Fibroblast of peridontal ligament (primary cell): ENCODE measurements at regions not wholly inside any gene's neighbourhood (a gene's known extent, or its start where the extent isn't known, plus 50 kb on each side); places are given as distances from the start of the nearest gene placed in this dataset.
A peak's percentile ranks its signal among the peaks of the same experiment; 100 is the strongest.

Experiments used
- DNase-seq: peaks from one replicate; pipeline ENCODE4 v3.0.0-alpha.2; 2010; ENCODE audit errors: extremely low read depth

DNA sequence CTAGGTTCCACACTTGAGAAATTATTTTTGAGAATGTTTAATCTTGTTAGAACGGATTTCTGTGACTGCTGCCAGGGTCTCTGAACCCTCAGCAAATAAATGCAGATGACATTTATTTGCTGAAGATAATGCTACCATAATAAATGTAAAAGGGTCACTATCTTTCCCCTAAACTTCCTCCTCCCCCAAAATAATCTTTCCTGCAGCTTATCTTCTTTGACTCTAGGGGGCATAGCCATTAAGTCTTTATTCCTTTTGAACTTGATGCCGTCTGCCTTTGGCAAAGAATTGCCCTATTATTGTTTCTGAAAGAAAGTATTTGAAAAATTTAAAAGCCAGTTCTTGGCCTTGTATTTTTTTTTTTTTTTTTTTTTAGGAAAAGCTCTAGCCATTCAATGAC, 63.6 kb upstream of the ACSL3 start:
- peak; percentile 76 for DNase-seq

DNA sequence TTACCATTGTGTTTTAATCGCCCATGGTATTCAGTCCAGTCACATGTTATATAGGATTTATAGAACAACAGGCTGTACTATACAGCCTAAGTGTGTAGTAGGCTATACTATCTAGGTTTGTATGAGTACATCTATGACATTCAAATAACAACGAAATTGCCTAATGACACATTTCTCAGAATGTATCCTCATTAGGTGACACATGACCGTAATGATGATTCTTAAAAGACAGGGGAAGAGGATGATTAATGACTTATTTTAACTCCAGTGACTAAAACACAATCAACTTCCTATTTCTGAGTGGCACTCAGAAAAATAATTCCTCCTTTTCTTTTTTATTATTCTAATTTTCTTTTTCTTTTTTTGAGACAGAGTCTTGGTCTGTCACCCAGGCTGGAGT, 63.0 kb upstream of the ACSL3 start:
- DNase-seq: no peak

DNA sequence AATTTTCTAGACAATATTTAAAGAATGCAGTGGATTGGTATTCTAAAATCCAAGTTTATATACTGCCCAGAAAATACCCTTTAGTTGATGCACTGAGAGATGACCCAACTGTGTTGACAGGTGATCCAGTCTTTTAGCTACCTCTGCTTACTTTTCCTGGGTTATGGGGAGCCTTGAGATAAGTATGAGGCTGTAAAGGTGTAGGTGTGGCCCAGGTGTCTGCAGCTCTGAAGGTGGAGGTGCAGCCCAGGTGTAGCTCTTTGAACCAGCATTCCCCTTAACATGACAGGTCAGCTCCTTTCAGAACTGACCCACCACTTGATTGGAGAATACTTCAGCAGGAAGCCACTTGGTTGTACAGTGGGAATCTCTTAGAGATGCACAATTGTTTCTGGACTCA, 62.3 kb upstream of the ACSL3 start:
- no peak for DNase-seq

DNA sequence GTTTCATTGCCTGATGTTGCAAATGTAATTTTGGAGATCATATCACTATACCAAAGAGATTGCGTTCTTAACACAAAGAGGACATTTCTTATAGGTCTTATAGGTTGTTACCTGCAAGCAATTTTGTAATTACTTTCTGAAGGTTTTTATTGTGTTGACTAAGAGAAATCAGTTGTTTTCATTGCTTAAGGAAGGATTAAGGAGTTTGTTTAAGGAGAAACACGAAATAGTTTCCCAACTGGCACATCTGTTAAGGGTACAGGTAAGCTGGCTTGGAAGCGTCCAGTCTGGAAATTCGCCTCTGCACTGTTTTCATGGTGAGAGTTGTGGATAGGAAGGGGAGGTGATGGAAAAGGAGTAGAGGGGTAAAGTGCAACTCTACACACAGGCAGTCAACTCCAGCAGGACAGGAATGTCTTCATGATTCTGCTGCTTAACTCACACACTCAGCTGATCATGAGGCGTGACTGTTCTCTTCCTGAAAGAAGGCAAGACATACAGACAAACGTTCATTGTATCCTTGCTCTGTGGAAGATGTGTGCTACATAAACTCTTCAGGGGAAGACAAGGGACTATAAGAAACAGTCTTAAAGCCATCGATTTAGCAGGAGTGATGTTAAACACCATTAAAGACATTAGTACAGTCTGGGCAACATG, 61.4 kb upstream of the ACSL3 start:
- no peak for DNase-seq

DNA sequence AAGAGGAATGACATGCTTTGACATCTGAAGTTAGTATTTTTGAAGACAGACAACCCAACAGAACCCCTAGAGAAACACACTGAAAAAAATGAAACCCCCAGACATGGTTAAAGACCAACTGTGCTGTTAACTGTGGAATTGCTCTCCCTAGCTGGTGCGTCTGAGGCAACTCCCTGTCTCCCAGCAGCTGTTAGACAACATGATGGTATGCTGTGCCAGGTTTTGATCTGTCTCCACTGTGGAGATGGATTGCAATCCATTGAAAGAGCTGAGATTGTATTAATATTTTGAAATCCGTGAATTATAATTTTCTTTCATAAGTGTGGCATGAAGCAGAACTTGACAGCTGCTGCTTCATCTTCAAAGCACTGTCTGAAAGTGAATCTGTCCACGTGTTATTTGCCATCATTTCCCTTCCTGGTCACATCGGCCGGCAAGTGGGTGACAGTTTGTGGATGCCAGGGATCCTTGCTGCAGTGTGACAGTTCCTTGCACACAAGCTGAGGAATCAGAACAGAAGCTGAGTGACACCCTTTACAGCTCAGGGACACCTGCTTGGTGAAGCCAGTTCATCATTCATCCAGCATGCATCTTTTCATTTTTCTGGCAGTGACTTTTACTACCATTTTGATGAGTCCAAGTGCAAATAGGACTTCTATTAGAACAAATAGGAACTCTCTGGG, 58.2 kb upstream of the ACSL3 start:
- no peak for DNase-seq

DNA sequence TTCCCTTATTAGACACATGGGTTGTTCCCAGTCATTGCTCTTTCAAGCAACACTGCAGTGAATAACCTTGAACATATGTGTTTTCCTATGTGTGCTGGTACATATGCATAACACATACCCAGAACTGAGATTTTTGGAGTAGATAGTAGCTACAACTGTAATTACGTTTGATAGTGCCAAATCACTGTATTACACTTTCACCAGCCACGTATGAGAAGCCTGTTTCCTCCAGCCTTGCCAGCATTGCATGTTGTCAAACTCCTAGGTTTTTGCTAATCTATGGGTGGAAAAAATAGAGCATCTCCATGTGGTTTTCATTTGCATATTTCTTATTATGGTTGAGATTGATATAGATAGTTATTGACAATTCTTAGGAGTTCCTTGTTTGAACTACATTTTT, 56.5 kb upstream of the ACSL3 start:
- no peak for DNase-seq

DNA sequence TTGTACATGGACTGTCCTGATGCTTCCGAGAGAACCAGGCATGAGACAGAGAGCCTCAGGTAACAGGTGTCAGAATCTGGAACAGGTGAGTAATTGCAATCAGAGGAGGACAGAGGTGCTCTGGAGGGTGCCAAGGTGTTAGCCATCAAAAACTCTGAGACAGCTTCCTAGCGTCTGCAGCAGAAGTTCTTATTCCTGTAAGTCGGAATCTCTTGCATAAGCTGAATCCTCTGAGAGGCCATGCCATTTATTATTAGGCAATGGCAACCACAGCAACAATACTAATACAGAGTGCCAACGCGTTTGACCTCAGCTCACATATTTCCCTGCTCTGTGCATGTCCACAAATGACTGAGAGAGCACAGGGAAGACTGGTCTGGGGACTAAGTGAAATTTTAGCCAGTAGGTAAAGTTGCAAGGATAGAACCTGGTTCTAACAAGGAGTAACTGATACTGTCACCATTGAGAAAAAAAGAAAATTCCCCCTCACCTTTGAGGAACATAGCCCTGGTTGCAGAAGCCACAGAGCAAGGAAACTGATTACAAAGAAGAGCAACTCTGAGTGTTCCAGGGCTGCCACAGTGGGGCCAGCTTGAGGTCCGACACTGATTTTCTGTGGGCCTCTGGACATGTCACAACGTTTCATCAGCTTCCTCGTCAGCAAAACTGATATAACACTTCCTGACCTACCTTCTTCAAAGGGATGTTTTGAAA, 55.1 kb upstream of the ACSL3 start:
- DNase-seq: no peak

DNA sequence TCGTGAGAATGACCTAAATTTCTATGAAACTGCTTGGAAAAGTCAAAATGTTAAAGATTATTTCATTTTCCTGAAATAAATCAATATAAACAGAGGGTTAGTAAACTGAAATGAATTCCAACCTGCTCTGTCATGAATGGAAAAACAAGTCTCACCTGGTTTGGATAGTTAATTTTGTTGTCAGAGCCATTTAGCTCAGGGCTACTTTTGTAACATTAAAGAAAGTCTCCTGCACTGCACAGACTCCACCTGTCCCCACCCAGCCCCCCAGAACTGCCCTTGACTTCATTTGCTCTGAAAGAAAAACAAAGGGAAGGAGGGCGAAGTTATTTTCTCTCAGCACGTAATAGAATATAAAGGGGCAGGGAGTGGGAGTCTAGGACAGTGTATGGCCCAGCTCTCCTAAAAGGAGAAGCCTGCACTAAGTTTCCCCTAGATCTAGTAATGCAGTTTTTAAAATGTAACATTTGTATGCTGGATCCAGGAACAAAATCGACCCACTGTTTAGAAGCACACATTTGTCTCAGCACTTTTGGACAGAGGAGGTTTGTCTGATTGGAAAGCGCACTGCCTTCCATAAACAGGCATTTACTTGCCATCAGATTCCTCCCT, 54.2 kb upstream of the ACSL3 start:
- no peak for DNase-seq

DNA sequence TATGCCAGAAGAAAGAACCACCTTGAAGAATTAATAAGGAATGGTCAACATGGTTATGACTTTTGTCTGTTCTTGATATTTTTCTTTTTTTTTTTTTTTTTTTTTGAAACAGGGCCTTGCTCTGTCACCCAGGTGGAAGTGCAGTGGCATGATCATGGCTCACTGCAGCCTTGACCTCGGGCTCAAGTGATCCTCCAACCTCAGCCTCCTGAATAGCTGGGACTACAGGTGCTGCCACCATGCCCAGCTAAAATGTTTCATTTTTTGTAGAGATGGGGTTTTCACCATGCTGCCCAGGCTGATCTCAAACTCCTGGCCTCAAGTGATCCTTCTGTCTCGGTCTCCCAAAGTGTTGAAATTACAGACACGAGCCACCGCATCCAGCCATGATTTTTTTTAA, 53.4 kb upstream of the ACSL3 start:
- no peak for DNase-seq

DNA sequence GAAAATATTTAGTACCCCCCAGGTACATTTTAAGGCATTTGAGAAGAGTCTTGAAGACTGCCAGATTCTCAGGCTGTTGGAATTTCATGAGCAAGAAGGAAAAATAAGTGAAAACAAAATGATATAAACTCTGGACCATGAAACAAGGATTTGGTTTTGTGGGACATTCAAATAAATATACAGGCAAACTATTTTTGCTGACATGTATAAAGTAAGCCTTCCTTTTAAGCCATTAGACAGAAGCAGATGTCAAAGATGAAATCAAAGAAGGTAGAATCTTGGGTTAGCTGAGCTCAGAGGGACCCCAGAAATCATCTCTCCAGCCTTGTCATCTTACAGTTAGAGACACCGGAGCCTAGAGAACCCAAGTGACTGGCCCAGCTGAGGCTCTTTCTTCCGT, 51.3 kb upstream of the ACSL3 start:
- no peak for DNase-seq

DNA sequence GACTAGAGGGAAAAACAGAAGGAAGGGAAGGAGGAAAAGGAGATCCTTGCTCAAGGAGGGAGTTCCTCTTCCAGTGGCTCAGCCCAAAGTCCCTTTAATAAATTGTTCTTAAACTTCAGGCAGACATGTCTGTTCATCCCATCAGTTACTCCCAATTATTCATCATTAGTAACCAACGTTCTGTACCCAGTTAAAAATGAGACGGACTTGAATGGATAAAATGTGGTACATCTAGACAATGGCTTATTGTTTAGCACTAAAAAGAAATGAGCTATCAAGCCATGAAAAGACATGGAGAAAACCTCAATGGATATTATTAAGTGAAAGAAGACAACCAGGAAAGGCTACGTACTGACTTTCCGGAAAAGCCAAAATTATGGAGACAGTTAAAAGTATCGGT, 50.8 kb upstream of the ACSL3 start:
- no peak for DNase-seq
